Cardiac fibroblast (primary cell): ENCODE measurements at regions not wholly inside any gene's neighbourhood (a gene's known extent, or its start where the extent isn't known, plus 50 kb on each side); places are given as distances from the start of the nearest gene placed in this dataset.
"Not testable (repeated sequence)": the region's sequence is repeated elsewhere in the genome, so short reads cannot be mapped to it uniquely, and the experiment has no call there.

Source experiments
- DNase-seq, 2 donors: peaks; one replicate each; pipeline versions ENCODE4 v3.0.0 to v3.0.0-alpha.2; 2010; ENCODE audit warnings: low read depth in 2 of 2
- H3K4me3 ChIP-seq, 2 donors: replicated peaks in 1 of 2; 1 replicate in 1 of 2; 2 replicates in 1 of 2; pipeline ENCODE4 v1.5.1; 2011; ENCODE audit warnings: low read depth in 2 of 2, low read length in 2 of 2, mild to moderate bottlenecking in 2 of 2, moderate library complexity in 1 of 2
- TF ChIP-seq, protein P1 (sequence below): IDR thresholded peaks from one replicate; pipeline ENCODE4 v1.5.1; 2011; ENCODE audit warnings: low read depth, mild to moderate bottlenecking, low read length, inconsistent platforms

DNA sequence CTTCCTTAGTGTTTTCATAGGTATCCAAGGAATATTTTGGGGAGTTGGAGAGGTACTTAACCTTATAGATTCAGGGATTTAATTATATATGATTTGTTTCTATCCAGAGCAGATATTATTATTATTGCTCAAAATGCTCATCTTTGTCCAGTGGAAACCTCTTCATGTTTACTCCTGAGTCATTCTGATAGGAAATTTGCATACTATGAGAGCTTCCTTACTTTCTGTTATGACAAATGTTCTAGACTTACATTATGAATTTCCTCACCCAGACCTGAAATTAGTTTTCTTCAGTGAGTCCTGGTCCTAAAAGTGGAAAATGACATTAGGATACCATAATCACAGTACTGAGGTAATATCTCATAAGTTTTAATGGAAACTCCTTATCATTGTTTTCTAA, 57.5 kb upstream of the PLPPR5 start:
- no peak for DNase-seq
- TF ChIP-seq, protein P1, sequence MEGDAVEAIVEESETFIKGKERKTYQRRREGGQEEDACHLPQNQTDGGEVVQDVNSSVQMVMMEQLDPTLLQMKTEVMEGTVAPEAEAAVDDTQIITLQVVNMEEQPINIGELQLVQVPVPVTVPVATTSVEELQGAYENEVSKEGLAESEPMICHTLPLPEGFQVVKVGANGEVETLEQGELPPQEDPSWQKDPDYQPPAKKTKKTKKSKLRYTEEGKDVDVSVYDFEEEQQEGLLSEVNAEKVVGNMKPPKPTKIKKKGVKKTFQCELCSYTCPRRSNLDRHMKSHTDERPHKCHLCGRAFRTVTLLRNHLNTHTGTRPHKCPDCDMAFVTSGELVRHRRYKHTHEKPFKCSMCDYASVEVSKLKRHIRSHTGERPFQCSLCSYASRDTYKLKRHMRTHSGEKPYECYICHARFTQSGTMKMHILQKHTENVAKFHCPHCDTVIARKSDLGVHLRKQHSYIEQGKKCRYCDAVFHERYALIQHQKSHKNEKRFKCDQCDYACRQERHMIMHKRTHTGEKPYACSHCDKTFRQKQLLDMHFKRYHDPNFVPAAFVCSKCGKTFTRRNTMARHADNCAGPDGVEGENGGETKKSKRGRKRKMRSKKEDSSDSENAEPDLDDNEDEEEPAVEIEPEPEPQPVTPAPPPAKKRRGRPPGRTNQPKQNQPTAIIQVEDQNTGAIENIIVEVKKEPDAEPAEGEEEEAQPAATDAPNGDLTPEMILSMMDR, result no peak
- no peak overlapping the region for H3K4me3 ChIP-seq

- H3K4me3 ChIP-seq, result no peak overlapping the region
- no peak for DNase-seq
- TF ChIP-seq, protein P1, result no peak
Measured at GRCh38 chr1:99069146-99069545, 64.5 kb upstream of the PLPPR5 start.

DNA sequence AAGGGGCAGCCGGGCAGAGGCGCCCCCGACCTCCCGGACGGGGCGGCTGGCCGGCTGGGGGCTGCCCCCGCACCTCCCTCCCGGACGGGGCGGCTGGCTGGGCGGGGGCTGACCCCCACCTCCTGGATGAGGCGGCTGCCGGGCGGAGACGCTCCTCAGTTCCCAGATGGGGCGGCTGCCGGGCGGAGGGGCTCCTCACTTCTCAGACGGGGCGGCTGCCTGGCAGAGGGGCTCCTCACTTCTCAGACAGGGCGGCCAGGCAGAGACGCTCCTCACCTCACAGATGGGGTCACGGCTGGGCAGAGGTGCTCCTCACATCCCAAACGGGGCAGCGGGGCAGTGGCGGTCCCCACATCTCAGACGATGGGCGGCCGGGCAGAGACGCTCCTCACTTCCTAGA, 73.9 kb upstream of the PLPPR5 start:
- DNase-seq, H3K4me3 ChIP-seq: not testable (repeated sequence)

GRCh38 chr1:99082366-99082765, 77.7 kb upstream of the PLPPR5 start:
- TF ChIP-seq, protein P1, result no peak
- DNase-seq, result no peak
- H3K4me3 ChIP-seq, result no peak overlapping the region

- H3K4me3 ChIP-seq, result no peak overlapping the region
- no peak for DNase-seq
- TF ChIP-seq, protein P1, result no peak
Measured at GRCh38 chr1:99083338-99083737, 78.7 kb upstream of the PLPPR5 start.

DNA sequence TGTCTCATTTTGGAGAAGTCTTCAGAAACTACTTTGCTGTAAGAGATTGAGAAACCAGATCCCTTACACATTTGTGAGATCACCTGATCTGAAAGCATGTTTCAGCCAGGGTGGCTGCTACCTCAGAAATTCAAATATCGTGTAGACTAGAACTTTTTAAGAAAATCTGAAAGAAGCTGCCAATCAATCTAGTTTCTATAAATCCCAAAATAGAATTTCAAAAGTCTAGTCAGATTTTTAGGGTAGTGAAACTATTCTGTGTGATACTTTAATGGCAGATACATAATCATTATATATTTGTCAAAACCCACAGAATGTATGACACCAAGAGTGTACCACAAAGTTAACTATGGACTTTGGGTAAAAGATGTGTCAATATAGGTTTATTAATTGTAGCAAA, 79.9 kb upstream of the PLPPR5 start:
- H3K4me3 ChIP-seq, result no peak overlapping the region
- TF ChIP-seq, protein P1, result no peak
- no peak for DNase-seq

DNA sequence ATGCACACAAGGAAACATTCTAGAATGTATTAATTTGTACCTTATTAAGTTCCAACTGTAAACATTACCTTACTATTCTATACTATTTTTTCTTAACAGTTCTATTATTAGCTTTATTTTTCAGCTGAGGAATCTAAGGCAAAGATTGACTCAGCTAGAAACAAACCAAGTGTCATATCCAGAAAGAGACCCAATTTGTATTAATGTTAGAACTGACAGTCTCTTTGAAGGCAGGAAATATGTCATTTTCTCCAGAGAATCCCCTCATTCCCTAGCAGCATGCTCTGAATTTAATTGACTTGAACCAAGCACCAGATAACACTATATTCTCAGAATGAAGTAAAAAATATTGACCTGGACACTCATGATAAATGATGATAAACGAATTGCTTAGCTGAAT, 81.4 kb upstream of the PLPPR5 start:
- TF ChIP-seq, protein P1, result no peak
- no peak for DNase-seq
- H3K4me3 ChIP-seq, result no peak overlapping the region
